ENCODE measurements at regions not wholly inside any gene's neighbourhood (a gene's known extent, or its start where the extent isn't known, plus 50 kb on each side); places are given as distances from the start of the nearest gene placed in this dataset.
"Not testable (repeated sequence)": the region's sequence is repeated elsewhere in the genome, so short reads cannot be mapped to it uniquely, and the experiment has no call there.

DNA sequence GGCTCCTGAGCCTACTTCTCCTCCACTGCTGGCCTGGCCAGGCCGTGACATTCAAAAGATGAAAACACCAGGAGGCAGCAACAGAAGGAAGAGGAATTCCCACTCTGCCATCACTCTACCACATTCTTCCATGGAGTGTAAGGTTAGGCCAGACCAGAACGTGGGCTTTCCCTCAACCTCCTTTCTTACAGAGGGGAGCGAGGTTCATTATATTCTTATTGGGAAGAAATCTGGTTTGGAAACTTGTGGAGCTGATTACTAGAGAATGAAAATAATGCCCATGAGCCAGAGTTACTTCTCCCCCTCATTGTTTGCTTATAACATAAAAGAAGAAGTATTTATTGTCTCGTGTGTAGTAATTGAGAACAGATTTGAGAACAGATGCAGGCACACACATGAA lies 136.3 kb upstream of the BASP1 start:
- no peak for DNase-seq (ENCODE audit: low read depth, low spot score)

DNA sequence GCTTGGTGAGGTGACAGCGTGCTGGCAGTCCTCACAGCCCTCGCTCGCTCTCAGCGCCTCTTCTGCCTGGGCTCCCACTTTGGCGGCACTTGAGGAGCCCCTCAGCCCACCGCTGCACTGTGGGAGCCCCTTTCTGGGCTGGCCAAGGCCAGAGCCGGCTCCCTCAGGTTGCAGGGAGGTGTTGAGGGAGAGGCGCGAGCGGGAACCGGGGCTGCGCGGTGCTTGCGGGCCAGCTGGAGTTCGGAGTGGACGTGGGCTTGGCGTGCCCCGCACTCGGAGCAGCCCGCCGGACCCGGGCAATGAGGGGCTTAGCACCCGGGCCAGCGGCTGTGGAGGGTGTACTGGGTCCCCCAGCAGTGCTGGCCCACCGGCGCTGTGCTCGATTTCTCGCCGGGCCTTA lies 134.2 kb upstream of the BASP1 start:
- not testable (repeated sequence) for DNase-seq (ENCODE audit: low read depth, low spot score)

DNA sequence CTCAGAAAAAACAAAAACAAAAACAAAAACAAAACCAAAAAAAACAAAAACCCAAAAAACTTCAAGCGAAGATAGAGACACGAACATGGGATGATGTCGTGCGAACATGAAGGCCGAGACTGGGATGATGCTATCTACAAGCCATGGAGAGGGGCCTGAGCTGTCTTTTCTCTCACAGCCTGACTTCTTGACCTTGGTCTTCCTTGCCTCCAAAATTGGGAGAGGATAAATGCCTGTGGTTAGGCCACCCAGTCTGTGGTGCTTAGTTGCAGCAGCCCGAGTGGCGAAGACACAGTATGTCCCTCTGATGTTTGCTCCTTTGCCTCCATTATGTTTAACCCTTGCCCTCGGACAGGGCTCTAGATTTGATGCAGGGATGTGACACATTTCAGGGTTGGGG lies 130.4 kb upstream of the BASP1 start:
- DNase-seq (ENCODE audit: low read depth, low spot score), result no peak

DNA sequence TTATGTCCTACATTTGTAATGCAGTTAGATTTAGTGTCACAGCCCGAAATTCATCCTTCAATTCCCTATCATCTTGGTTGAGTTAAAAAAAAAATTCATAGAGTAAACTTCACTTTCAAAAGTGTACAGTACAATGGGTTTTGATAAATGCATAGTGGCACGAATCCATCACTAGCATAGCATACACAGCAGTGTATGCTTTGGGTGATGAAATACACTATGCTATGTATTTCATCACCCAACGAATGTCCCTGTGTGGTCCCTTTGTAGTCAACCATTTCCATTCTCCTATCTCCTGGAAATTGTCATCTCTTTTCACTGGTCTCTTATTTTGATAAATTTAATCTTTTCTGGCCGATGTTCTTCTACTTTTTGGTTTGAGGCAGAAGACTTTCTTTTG lies 129.4 kb upstream of the BASP1 start:
- no peak for DNase-seq (ENCODE audit: low read depth, low spot score)

DNA sequence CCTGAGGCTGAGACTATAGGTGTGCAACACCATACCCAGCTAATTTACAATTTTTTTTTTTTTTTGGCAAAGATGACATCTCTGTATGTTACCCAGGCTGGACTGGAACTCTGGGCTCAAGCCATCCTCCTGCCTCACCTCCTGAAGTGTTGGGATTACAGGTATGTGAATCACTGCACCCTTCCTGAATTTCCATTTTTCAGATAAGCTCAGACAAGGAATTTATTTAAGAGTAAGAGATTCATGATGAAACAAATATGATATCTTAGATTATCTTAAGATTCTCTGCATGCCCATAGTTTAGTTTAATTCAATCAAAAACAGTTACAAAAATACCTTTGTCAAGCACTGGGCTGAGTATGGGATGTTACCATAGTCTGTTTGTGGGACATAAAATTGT lies 128.4 kb upstream of the BASP1 start:
- no peak for DNase-seq (ENCODE audit: low read depth, low spot score)

DNA sequence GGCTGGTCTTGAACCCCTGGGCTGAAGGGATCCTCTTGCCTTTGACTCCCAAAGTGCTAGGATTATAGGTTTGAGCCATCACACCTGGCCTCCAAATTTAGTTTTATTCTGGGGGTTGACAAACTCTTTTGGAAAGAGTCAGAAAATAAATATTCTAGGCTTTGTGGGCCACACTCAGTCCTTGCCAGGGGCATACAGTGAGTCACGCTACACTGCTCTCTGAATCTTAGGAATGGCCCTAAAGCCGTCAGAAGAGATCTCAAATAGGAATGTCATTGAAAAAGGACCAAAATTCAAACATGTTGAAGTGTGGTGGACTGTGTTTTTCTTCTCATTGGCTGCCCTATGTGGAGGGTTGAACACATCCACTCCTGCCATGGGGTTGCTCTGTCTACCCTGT lies 127.7 kb upstream of the BASP1 start:
- no peak for DNase-seq (ENCODE audit: low read depth, low spot score)

DNA sequence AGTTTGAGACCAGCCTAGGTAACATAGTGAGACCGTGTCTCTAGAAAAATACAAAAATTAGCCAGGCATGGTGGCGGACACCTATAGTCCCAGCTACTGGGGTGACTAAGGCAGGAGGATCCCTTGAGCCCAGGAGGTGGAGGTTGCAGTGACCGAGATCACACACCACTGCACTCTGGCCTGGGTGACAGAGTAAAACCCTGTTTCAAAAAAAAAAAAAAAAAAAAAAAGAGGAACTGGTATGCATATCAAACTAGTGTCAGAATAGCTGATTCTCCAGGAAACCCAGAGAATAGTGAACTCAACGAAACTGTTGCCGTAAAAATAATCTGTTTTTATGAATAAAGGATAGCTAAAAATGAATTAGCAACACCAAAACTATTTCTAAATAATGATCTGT lies 126.6 kb upstream of the BASP1 start:
- DNase-seq (ENCODE audit: low read depth, low spot score), result no peak

DNA sequence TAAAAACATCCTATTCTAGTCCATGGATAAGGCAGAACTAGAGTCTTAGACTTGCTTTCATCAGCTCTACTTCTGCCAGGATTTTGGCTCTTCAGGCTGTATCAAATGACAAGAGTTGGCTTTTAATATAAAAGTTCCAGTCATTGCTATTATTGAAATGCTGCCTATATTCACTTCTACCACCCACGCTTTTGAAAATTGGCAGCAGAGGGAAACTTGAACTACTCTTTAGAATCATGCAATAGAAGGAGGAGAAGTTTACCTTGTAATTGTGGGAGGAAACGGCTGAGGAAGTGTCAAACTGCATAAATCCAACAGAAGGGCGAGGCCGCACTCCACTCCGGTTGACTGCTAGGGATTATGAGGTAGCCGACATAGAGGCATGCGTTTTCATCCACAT lies 122.6 kb upstream of the BASP1 start:
- no peak for DNase-seq (ENCODE audit: low read depth, low spot score)

DNA sequence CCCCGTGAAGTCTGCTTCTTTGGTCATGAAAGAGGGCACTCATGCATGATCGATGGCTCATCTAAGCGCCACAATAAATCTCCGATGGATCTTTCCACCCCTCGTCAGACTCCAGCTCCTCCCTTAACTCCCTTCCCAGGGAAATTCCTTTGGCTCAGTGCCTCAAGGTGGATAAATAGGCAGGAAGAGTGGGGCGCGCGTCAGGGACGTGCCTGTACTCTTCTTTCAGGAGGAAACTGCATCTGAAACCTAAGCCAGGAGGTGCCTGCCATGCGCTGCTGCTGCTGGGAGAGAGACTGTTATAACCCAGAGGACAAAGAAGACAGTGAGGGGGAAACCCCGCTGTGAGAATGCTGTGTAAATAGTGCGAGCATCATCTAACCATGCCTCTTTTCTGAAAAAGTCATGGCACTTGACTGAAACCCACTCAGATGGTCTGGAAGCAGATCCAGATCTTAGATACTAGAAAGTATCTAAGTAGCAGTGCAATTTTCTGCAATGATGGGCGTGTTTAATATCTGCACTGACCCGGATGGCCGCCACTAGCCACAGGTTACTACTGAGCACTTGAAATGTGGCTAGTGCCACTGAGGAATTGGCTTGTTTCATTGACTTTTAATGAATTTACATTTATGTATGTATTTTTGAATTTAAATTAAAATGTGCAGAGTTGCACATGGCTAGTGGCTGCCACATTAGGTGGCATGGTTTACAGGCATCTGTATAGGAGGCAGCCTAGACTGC lies 120.3 kb upstream of the BASP1 start:
- no peak for DNase-seq (ENCODE audit: low read depth, low spot score)

DNA sequence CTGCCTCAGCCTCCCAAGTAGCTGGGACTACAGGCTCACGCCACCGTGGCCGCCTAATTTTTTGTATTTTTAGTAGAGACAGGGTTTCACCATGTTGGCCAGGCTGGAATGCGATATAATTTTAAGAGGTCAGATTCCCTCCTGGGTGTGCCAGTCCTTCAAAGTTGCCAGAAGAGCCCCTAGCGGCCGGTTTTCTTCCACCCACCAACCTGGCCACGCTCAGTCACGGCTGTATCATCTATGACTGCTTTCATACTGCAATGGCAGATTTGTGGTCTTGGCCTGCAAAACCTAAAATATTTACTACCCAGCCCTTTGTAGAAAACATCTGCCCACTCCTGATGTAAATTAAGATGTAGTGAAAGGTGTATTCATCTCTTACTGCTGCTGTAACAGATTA lies 117.5 kb upstream of the BASP1 start:
- no peak for DNase-seq (ENCODE audit: low read depth, low spot score)

DNA sequence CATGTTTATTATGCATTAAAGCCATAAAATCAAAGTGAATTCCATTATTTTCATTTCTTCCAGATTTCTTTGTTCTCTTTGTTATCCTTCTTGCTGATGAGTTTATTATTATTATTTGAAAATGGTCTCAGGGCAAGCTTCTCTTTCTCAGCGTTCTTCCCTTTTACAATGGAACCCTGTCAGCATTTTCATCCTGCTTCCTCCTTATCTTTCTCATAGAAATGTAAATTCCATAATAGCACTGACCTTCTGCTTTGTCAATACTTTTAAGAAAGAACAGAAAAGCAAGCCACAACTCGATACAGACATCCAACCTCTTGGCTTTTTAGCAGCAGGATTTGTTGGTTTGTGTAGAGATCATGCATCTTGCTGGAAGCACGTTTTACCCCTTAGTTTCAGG lies 114.0 kb upstream of the BASP1 start:
- DNase-seq (ENCODE audit: low read depth, low spot score), result no peak

DNA sequence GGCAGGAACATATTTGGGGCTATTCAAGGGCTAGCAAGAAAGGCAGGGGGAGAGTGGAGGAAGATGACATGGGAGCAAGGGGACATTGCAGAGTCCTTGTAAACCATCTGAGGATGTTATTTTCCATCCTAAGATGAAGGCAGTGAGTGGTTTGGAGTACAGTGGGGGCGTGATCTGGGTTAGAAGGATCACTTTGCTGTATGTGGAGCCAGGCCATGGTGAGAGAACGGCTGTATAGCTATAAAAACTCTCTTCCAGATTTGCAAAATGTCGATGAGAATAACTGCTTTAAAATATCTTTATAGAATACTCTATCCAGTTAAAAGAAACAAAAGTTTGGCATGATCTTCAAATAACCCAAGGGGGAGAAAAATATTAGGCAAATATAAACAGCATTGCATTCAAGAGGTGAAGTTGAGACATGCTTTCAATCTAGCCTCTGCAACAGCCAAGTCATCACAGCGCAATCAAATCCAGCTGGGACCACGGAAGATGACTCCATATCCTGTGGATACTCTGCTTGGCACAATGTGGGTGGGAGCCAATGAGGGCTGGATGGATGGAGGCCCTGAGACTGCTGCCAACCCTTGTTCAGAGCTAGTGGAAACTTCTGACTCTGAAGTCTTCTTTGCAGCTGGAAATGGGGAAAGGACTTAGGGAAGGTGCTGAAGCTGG lies 111.5 kb upstream of the BASP1 start:
- no peak for DNase-seq (ENCODE audit: low read depth, low spot score)

DNA sequence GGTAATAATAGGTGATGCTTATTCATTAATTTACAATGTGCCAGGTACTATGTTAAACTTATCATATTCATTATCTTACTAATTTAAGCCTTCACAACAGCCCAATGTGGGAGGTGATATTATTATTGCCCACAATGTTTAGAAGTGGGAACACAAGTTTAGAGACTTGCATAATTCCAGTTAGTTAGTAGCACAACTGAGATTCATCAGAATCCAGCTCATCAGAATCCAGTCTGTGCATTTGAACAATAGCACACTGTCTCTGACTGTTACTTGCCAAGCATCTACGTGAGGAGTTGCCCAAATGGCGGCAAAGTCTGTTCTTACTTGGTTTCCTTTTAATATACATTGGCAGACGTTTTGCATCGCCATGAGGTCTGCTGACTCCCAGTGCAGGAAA lies 110.9 kb upstream of the BASP1 start:
- no peak for DNase-seq (ENCODE audit: low read depth, low spot score)

DNA sequence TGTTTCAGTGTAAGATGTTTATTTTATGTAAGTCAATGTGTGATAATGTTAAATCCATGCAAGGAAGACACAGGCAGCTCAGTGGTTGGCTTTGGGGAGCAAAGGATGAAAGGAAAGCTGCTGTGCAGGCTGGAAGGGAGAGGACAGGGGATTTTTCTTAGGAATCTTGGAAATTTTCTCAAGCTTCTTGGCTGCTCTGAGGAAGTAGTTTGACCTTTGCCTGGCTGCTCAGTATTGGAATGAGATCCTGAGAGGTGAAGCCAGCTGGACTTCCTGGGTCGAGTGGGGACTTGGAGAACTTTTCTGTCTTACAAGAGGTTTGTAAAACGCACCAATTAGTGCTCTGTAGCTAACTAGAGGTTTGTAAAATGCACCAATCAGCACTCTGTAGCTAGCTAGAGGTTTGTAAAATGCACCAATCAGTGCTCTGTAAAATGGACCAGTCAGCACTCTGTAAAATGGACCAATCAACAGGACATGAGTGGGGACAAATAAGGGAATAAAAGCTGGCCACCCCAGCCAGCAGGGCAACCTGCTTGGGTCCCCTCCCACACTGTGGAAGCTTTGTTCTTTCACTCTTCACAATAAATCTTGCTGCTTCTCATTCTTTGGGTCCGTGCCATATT lies 105.2 kb upstream of the BASP1 start:
- DNase-seq (ENCODE audit: low read depth, low spot score), result not testable (repeated sequence)

DNA sequence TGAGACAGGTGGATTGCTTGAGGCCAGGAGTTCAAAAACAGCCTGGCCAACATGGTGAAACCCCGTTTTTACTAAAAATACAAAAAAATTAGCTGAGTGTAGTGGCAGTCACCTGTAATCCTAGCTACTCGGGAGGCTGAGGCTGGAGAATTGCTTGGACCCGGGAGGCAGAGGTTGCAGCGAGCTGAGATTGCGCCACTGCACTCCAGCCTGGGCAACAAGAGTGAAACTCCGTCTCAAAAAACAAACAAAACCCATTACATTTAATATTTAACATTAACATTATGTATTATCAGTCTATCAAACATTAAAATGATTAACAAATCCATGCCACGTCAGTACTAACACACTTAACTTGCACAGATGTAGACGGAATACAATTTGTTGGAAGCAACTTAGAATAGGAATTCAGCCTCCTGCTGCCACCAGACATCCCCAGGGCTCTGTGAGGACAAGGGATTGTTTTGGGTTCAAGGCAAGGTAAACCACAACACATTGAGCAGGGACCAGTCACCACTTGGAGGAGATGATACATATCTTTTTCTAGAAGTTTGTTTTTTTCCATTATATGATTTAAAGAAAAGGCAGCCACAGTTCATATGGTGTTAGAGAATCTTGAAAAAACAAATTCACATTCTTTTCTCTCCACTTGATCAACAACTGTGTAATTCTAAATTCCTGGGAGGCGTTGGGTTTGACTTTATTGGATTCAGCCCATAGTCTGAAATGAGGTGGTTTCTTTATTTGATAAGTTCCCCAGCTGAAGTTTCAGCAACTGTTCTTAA lies 104.1 kb upstream of the BASP1 start:
- peak; percentile 83 for DNase-seq (ENCODE audit: low read depth, low spot score)

DNA sequence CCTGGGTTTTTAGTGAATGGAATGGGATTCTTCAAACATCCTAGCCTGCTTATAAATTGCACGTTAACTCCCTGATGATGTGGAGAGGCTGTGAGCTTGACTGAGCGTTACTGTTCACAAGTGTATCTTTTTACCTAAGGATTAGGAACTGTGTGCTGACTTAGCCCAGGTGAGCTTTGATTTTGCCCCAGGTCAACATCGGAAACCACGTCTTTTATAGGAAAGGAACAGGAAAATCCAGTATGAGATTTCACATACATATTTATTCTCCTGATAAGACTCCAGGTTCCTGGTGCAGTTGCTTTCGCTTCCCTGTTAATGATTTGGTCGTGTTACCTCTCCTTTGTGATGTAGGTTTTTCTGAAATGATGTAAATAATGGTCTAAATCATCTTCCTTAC lies 103.2 kb upstream of the BASP1 start:
- DNase-seq (ENCODE audit: low read depth, low spot score), result no peak

DNA sequence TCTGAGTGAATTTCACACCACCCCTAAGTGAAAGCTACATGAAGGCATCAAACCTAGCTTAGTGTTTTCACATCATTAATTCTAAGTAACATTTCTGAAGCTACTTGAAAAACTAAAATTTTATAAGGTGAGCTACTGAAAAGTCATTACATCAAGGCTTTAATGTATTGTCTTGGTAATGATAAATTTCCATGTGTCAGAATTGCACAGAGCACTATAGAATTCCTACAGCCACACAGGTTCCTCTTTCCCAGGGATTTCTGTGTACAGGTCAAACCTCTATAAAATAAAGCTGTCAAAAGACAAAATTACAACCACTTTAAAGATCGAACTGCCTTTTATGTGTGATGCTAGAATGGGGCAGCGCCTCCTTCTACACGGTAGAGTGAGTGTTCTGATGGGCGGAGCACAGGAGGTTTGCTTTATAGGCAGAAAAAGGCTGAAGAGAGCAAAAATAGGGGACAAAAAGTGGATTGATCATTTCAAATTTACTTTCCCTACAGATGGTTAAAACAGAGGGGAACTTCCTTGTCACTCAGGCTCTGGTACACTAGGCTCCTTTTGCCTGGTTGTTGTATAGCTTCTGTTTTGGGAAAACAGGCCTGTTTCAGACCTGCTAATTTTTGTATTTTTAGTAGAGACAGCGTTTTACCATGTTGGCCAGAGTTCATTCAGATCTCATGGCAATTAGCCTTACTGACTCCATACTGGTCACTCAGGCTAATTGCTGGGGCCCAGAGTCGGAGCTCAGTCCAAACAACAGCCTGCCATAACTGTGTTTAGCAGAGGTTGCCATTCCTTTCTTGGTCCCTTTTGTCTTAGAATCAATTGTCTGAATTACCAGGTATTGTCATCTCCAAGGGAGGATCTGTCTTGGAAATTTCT lies 102.5 kb upstream of the BASP1 start:
- DNase-seq (ENCODE audit: low read depth, low spot score), result no peak

DNA sequence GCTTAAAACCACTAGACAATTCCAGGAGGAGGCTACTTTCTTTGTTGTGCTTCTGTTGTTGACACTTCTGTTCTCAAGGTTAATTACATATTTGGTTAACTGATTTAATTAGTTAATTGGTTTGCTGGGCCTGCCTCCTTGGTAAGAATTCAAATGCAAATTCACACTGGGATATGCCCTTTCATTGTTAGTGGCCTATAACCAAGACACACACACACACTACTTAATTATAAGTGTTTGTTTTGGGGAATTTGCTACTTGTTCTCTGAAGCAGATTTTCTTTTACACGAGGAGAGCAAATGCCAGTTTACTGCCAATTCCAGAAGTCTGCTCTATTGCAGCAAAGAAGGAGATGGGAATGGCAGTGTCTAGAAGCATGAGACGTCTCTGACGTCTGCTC lies 101.6 kb upstream of the BASP1 start:
- no peak for DNase-seq (ENCODE audit: low read depth, low spot score)

DNA sequence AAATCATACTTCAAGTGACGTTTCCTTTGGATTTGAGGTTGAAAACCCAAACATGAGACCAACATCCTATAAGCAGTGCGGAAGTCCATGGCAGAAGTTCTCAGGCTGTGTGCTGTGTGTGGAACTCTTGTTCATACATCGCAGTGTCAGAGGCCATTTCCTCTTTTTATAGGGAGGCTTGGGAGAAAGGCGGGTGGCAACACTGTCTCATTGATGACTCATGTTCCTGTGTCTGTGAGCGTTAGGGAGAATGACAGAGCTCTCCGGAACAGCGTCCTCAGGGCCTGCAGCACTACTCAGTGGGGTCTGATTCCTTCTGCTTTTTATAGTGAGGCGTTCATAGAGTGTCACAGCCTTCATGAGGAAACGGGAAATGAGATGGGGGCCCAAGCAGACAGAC lies 98.8 kb upstream of the BASP1 start:
- DNase-seq (ENCODE audit: low read depth, low spot score), result peak; percentile 88

DNA sequence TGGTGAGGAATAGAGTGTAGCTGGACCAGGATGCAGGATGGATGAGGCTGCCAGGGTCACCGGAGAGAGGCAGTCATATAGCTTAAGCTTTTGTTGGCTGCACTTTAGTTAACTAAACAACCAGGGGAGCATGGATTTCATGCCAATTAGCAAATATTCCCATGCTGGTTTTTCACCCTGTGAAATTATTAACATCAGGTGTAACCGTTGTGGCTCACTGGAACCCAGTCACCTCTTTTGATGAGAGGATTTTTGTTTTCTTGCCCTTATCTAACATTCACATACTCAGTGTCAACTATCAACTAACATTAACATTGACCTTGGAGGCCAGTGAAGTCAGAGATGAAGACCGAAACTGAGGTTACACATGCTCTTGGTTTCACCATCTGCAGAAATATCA lies 97.2 kb upstream of the BASP1 start:
- no peak for DNase-seq (ENCODE audit: low read depth, low spot score)

DNA sequence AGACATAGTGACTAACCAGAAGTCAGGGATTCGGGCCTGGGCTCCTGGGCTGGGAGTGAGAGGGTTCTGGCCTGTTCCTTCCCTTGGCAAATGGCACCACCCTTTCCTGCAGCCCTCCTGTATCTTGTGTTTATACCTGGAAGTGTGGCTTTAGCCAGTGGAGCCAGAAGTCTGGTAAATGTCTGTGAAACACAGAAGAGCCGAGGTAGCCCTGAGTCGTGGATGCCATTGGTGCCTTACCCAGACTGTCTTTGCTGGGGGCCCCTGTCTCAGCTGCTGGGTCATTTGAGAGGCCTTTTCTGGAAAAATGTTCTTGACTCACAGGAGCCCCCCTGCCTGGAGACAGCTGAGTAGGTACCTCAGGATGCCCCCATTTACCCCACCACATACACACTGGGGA lies 95.7 kb upstream of the BASP1 start:
- no peak for DNase-seq (ENCODE audit: low read depth, low spot score)
